ENCODE measurements at regions not wholly inside any gene's neighbourhood (a gene's known extent, or its start where the extent isn't known, plus 50 kb on each side); places are given as distances from the start of the nearest gene placed in this dataset.

- Mint-ChIP-seq H3K36me3 (ENCODE audit: low read depth) (no peaks in the 10 kb centered on the region), H3K27me3 (ENCODE audit: insufficient read depth) (peaks cover 1% of the 10 kb centered on the region), H3K4me3 (no peak overlapping the region), H3K27ac (no peak overlapping the region), H3K9me3 (no peaks in the 10 kb centered on the region), H3K4me1 (peaks cover 6% of the 10 kb centered on the region)
- DNase-seq, result no peak
- Histone ChIP-seq H3K4me1 (ENCODE audit: control insufficient read depth, insufficient read depth, low read length) (no peaks in the 10 kb centered on the region), H3K9ac (ENCODE audit: extremely low read depth, low read length, poor library complexity, severe bottlenecking) (no peak overlapping the region), H3K27ac (ENCODE audit: low read depth, low read length) (no peak overlapping the region), H3K36me3 (ENCODE audit: control insufficient read depth, insufficient read depth, low read length) (no peaks in the 10 kb centered on the region), H3K27me3 (ENCODE audit: control insufficient read depth, insufficient read depth, low read length, poor library complexity, severe bottlenecking) (peaks cover 6% of the 10 kb centered on the region), H3K9me3 (ENCODE audit: control insufficient read depth, low read length) (no peaks in the 10 kb centered on the region), H3K4me3 (ENCODE audit: low read length) (no peak overlapping the region)
- WGBS, 2 experiments (ENCODE audit: insufficient coverage in 1 of 2, insufficient read length in 1 of 2), result 83 to 84% methylated on average over 1 of the region's 1 CpG
- no peak for TF ChIP-seq CTCF (conservative IDR thresholded peaks at IDR 0.05)
These were observed 861.9 kb upstream of the SEMA6D start for GRCh38 chr15:46855388-46855787.

GRCh38 chr15:46856839-46857502 lies 860.3 kb upstream of the SEMA6D start:
- Histone ChIP-seq H3K36me3 (ENCODE audit: control insufficient read depth, insufficient read depth, low read length) (no peaks in the 10 kb centered on the region), H3K9ac (ENCODE audit: extremely low read depth, low read length, poor library complexity, severe bottlenecking) (no peak overlapping the region), H3K4me1 (ENCODE audit: control insufficient read depth, insufficient read depth, low read length) (no peaks in the 10 kb centered on the region), H3K9me3 (ENCODE audit: control insufficient read depth, low read length) (no peaks in the 10 kb centered on the region), H3K4me3 (ENCODE audit: low read length) (no peak overlapping the region), H3K27ac (ENCODE audit: low read depth, low read length) (no peak overlapping the region), H3K27me3 (ENCODE audit: control insufficient read depth, insufficient read depth, low read length, poor library complexity, severe bottlenecking) (peaks cover 18% of the 10 kb centered on the region)
- Mint-ChIP-seq H3K4me3 (no peak overlapping the region), H3K27ac (no peak overlapping the region), H3K9me3 (no peaks in the 10 kb centered on the region), H3K27me3 (ENCODE audit: insufficient read depth) (peaks cover 11% of the 10 kb centered on the region), H3K4me1 (peaks cover 6% of the 10 kb centered on the region), H3K36me3 (ENCODE audit: low read depth) (no peaks in the 10 kb centered on the region)
- no peak for DNase-seq
- TF ChIP-seq CTCF (conservative IDR thresholded peaks at IDR 0.05), result no peak
- 80 to 86% methylated on average over 4 to 6 of the region's 6 CpGs for WGBS, 2 experiments (ENCODE audit: insufficient coverage in 1 of 2, insufficient read length in 1 of 2)

- Histone ChIP-seq H3K27ac (ENCODE audit: low read depth, low read length) (no peak overlapping the region), H3K27me3 (ENCODE audit: control insufficient read depth, insufficient read depth, low read length, poor library complexity, severe bottlenecking) (peaks cover 29% of the 10 kb centered on the region), H3K9ac (ENCODE audit: extremely low read depth, low read length, poor library complexity, severe bottlenecking) (no peak overlapping the region), H3K4me1 (ENCODE audit: control insufficient read depth, insufficient read depth, low read length) (no peaks in the 10 kb centered on the region), H3K9me3 (ENCODE audit: control insufficient read depth, low read length) (no peaks in the 10 kb centered on the region), H3K36me3 (ENCODE audit: control insufficient read depth, insufficient read depth, low read length) (no peaks in the 10 kb centered on the region), H3K4me3 (ENCODE audit: low read length) (no peak overlapping the region)
- Mint-ChIP-seq H3K36me3 (ENCODE audit: low read depth) (no peaks in the 10 kb centered on the region), H3K27me3 (ENCODE audit: insufficient read depth) (peaks cover 19% of the 10 kb centered on the region), H3K4me1 (peaks cover 6% of the 10 kb centered on the region), H3K27ac (no peak overlapping the region), H3K4me3 (no peak overlapping the region), H3K9me3 (no peaks in the 10 kb centered on the region)
- no peak for TF ChIP-seq CTCF (conservative IDR thresholded peaks at IDR 0.05)
- 95% methylated on average over 3 of the region's 3 CpGs; no CpG with 5 or more reads in 1 of the 2 experiments for WGBS, 2 experiments (ENCODE audit: insufficient coverage in 1 of 2, insufficient read length in 1 of 2)
- no peak for DNase-seq
These were observed 859.2 kb upstream of the SEMA6D start for GRCh38 chr15:46858150-46858549.
